SK-N-SH (cell line): ENCODE measurements at regions not wholly inside any gene's neighbourhood (a gene's known extent, or its start where the extent isn't known, plus 50 kb on each side); places are given as distances from the start of the nearest gene placed in this dataset.

Experiments used
- CTCF ChIA-PET: fragments of 300-600, 350-600 bp; formaldehyde crosslinking; extraction: SDS; loops from one replicate; lab custom pipeline; 2021; lab: Yijun Ruan, JAX
- POLR2A ChIA-PET: fragments of 350-600 bp; sonication (Branson Sonifier 250); formaldehyde crosslinking; extraction: SDS; loops from one replicate; lab custom pipeline; 2020; ENCODE audit warnings: antibody characterized with exemption, inconsistent platforms; lab: Yijun Ruan, JAX
- DNase-seq: peaks from one replicate; pipeline ENCODE4 v3.0.0; 2012
- H2AFZ ChIP-seq: fragments of 200-600 bp; sonication (generic); 2 replicates; pipeline ENCODE4 v1.8.1; 2016; ENCODE audit warnings: antibody characterized with exemption, mild to moderate bottlenecking, low read depth
- H3F3A ChIP-seq: fragments of 200-600 bp; sonication (generic); replicated peaks from 2 replicates; pipeline ENCODE3; 2016; ENCODE audit warnings: antibody characterized with exemption, mild to moderate bottlenecking; ENCODE audit not compliant: insufficient read depth
- H3K27ac ChIP-seq, 2 experiments: fragments of 200-500 bp in 1 of 2; fragments of 200-600 bp in 1 of 2; sonication (Bioruptor generic) in 1 of 2; sonication (generic), shearing (Covaris generic) in 1 of 2; 2 replicates each; pipeline versions ENCODE4 v1.5.1 to v1.6.1; 2014 to 2016; ENCODE audit warnings: low read depth in 2 of 2, inconsistent platforms in 1 of 2, low read length in 1 of 2, mild to moderate bottlenecking in 1 of 2, mixed read lengths in 1 of 2
- H3K27me3 ChIP-seq: fragments of 200-600 bp; sonication (generic), shearing (Covaris generic); 2 replicates; pipeline ENCODE4 v1.6.1; 2016; ENCODE audit warnings: mixed run types; ENCODE audit not compliant: insufficient read depth
- H3K36me3 ChIP-seq, 2 experiments: fragments of 200-500 bp in 1 of 2; fragments of 200-600 bp in 1 of 2; sonication (Bioruptor generic) in 1 of 2; sonication (generic) in 1 of 2; replicated peaks in 1 of 2; 2 replicates each; pipeline versions ENCODE3 to v1.5.1; 2014 to 2016; ENCODE audit warnings: low read length in 1 of 2, mild to moderate bottlenecking in 1 of 2; ENCODE audit not compliant: insufficient read depth in 2 of 2, control insufficient read depth in 1 of 2
- H3K4me1 ChIP-seq, 2 experiments: fragments of 200-500 bp in 1 of 2; fragments of 200-600 bp in 1 of 2; sonication (Bioruptor generic) in 1 of 2; sonication (generic), shearing (Covaris generic) in 1 of 2; 2 replicates each; pipeline versions ENCODE4 v1.5.1 to v1.6.1; 2014 to 2016; ENCODE audit warnings: low read depth in 1 of 2, low read length in 1 of 2, mixed run types in 1 of 2; ENCODE audit not compliant: insufficient read depth in 2 of 2, control insufficient read depth in 1 of 2
- H3K4me2 ChIP-seq: fragments of 200-600 bp; sonication (generic), shearing (Covaris generic); 2 replicates; pipeline ENCODE4 v1.6.1; 2017; ENCODE audit warnings: mixed run types
- H3K4me3 ChIP-seq, 2 experiments: fragments of 200-500 bp in 1 of 2; fragments of 200-600 bp in 1 of 2; sonication (Bioruptor generic) in 1 of 2; sonication (generic), shearing (Covaris generic) in 1 of 2; 2 replicates each; pipeline versions ENCODE4 v1.5.1 to v1.8.1; 2014 to 2016; ENCODE audit warnings: low read depth in 2 of 2, inconsistent platforms in 1 of 2, low read length in 1 of 2, mild to moderate bottlenecking in 1 of 2, mixed read lengths in 1 of 2, moderate library complexity in 1 of 2
- H3K79me2 ChIP-seq: fragments of 200-600 bp; sonication (generic); 2 replicates; pipeline ENCODE4 v1.8.1; 2017; ENCODE audit warnings: mild to moderate bottlenecking; ENCODE audit not compliant: insufficient read depth
- H3K9ac ChIP-seq: fragments of 200-600 bp; sonication (generic); 2 replicates; pipeline ENCODE4 v1.6.1; 2017; ENCODE audit warnings: mixed run types
- H3K9me2 ChIP-seq: fragments of 200-600 bp; sonication (generic); 2 replicates; pipeline ENCODE4 v1.6.1; 2017; ENCODE audit warnings: mixed run types
- H3K9me3 ChIP-seq: fragments of 200-600 bp; sonication (generic); 2 replicates; pipeline ENCODE4 v1.6.1; 2017; ENCODE audit warnings: mixed run types, mild to moderate bottlenecking, moderate library complexity
- H4K20me1 ChIP-seq: fragments of 200-600 bp; sonication (generic); 2 replicates; pipeline ENCODE4 v1.6.1; 2017; ENCODE audit warnings: mild to moderate bottlenecking, mixed run types; ENCODE audit not compliant: insufficient read depth
- EP300 ChIP-seq, 2 experiments: IDR thresholded peaks; 2 replicates each; pipeline versions ENCODE4 v1.4.0 to v1.6.1; 2012; ENCODE audit warnings: borderline replicate concordance in 1 of 2, low read depth in 1 of 2, low read length in 1 of 2
- EZH2phosphoT487 ChIP-seq: fragments of 200-600 bp; sonication (generic); IDR thresholded peaks from 2 replicates; pipeline ENCODE4 v1.6.1; 2017; ENCODE audit warnings: low read depth, mixed run types, mild to moderate bottlenecking, antibody characterized with exemption, moderate library complexity, borderline replicate concordance
- GATA2 ChIP-seq: sonication (generic); formaldehyde crosslinking; IDR thresholded peaks from 2 replicates; pipeline ENCODE4 v1.5.0; 2020; ENCODE audit warnings: mild to moderate bottlenecking, missing genetic modification reagents
- NFIC ChIP-seq: IDR thresholded peaks from 2 replicates; pipeline ENCODE4 v1.4.0; 2012; ENCODE audit warnings: borderline replicate concordance
- PBX3 ChIP-seq: IDR thresholded peaks from 2 replicates; pipeline ENCODE4; 2012
- POLR2AphosphoS5 ChIP-seq: IDR thresholded peaks from 2 replicates; pipeline ENCODE4 v1.6.1; 2012; ENCODE audit warnings: low read depth, low read length
- RAD21 ChIP-seq: IDR thresholded peaks from 2 replicates; pipeline ENCODE4 v1.6.1; 2012; ENCODE audit warnings: mild to moderate bottlenecking, low read length
- RCOR1 ChIP-seq: fragments of 150-350 bp; IDR thresholded peaks from 2 replicates; pipeline ENCODE4 v1.6.1; 2017; ENCODE audit warnings: antibody characterized with exemption, low read length
- RFX5 ChIP-seq: IDR thresholded peaks from 2 replicates; pipeline ENCODE4 v1.6.1; 2012; ENCODE audit warnings: mild to moderate bottlenecking, improper control_type of control experiment, low read length
- SIN3A ChIP-seq: IDR thresholded peaks from 2 replicates; pipeline ENCODE4 v1.6.1; 2012; ENCODE audit warnings: low read depth, mild to moderate bottlenecking, low read length, moderate library complexity, borderline replicate concordance
- SMC3 ChIP-seq: IDR thresholded peaks from 2 replicates; pipeline ENCODE4 v1.6.1; 2012; ENCODE audit warnings: low read depth, low read length, improper control_type of control experiment
- TAF1 ChIP-seq: IDR thresholded peaks from 2 replicates; pipeline ENCODE4 v1.6.1; 2012; ENCODE audit warnings: low read depth, mild to moderate bottlenecking, low read length, moderate library complexity, borderline replicate concordance
- TCF12 ChIP-seq: IDR thresholded peaks from 2 replicates; pipeline ENCODE4 v1.4.0; 2012
- TEAD4 ChIP-seq: IDR thresholded peaks from 2 replicates; pipeline ENCODE4 v1.4.0; 2012; ENCODE audit warnings: mild to moderate bottlenecking, borderline replicate concordance; ENCODE audit not compliant: insufficient read depth
- YY1 ChIP-seq: IDR thresholded peaks from 2 replicates; pipeline ENCODE4 v1.4.0; 2012; ENCODE audit warnings: low read depth, mild to moderate bottlenecking
- ZBTB33 ChIP-seq: IDR thresholded peaks from 2 replicates; pipeline ENCODE4 v1.4.0; 2012; ENCODE audit warnings: low read depth, borderline replicate concordance
- WGBS: methylation state at CpG from one replicate; pipeline ENCODE4 v1.1.6; 2017; ENCODE audit warnings: low lambda C conversion rate; 5-methylcytosine and 5-hydroxymethylcytosine counted together
- TF ChIP-seq, protein P1 (sequence below): IDR thresholded peaks from 2 replicates; pipeline ENCODE4 v1.4.0; 2012; ENCODE audit warnings: low read depth, borderline replicate concordance
- TF ChIP-seq, protein P2 (sequence below): IDR thresholded peaks from 2 replicates; pipeline ENCODE4 v1.6.1; 2012; ENCODE audit warnings: mild to moderate bottlenecking, low read depth, low read length, moderate library complexity
- TF ChIP-seq, protein P3 (sequence below): fragments of 150-350 bp; IDR thresholded peaks from 2 replicates; pipeline ENCODE4 v1.6.1; 2017; ENCODE audit warnings: antibody characterized with exemption, low read length, low read depth, borderline replicate concordance

DNA sequence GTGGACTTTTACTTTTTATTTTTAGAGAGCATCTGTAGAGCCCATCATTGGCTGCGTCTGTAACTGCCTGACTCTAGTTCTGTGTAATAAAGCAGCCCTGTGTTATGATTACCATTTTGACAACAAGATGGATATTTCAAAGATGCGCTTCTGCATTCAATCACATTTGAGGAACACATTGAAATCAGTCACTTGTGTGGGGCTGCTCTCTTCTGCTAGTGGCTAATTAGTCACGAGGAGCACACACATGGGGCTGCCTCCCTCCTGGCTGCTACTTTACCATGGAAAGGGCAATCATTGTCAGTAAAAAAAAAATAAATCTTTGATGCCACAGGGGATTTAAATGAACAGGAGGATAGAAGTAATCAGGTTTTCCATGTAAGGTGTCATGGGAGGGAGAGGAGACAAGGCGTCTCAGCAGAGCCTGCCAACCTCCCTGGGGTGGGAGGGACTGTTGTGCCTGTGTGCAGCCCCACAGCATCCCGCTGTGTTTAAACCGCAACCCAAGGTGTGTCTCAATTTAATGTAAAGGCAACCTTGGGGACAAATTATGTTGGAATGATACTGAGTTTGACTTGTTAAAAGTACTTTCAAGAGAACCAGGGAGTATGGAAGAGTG is 205.2 kb upstream of the COBL start:
- no peak overlapping the region for H3K4me2 ChIP-seq
- no peaks in the 10 kb centered on the region for H3F3A ChIP-seq
- DNase-seq, result no peak
- no peaks in the 10 kb centered on the region for H3K79me2 ChIP-seq
- no peaks in the 10 kb centered on the region; the same call in 1 of the 2 replicates for H3K9me3 ChIP-seq
- no peak overlapping the region for H3K27ac ChIP-seq
- no peaks in the 10 kb centered on the region for H3K9me2 ChIP-seq
- H4K20me1 ChIP-seq, result no peaks in the 10 kb centered on the region
- ChIA-PET CTCF (interaction anchor here (1.0 to 1.3 kb wide), 3 partner anchors 9 to 91 kb away, joined by 3 read pairs; no protein-coding TSS in a partner anchor), POLR2A (no interaction called here)
- H3K4me1 ChIP-seq, result no peaks in the 10 kb centered on the region
- 11% methylated on average over 6 of the region's 6 CpGs for WGBS
- no peak overlapping the region for H3K4me3 ChIP-seq
- H3K9ac ChIP-seq, result no peak overlapping the region
- H2AFZ ChIP-seq, result no peak overlapping the region
- no peaks in the 10 kb centered on the region for H3K27me3 ChIP-seq
- TF ChIP-seq, protein P1, sequence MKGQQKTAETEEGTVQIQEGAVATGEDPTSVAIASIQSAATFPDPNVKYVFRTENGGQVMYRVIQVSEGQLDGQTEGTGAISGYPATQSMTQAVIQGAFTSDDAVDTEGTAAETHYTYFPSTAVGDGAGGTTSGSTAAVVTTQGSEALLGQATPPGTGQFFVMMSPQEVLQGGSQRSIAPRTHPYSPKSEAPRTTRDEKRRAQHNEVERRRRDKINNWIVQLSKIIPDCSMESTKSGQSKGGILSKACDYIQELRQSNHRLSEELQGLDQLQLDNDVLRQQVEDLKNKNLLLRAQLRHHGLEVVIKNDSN, result no peak
- TF ChIP-seq TAF1, result no peak
- TF ChIP-seq ZBTB33, result no peak
- no peak for TF ChIP-seq EP300 (IDR thresholded peaks at IDR 0.05; ENCODE audit: borderline replicate concordance in 1 of 2, low read depth in 1 of 2, low read length in 1 of 2)
- H3K36me3 ChIP-seq, result no peaks in the 10 kb centered on the region

GRCh38 chr7:51521054-51521453 is 204.4 kb upstream of the COBL start:
- 2% methylated on average over 6 of the region's 6 CpGs for WGBS
- POLR2A ChIA-PET, result no interaction called here
- CTCF ChIA-PET, result no interaction called here
- TF ChIP-seq GATA2 (CRISPR knock-in tag) (no peak), TAF1 (no peak), SMC3 (no peak), YY1 (no peak), SIN3A (no peak), TCF12 (no peak), TEAD4 (no peak), PBX3 (no peak), POLR2AphosphoS5 (no peak), RCOR1 (no peak), NFIC (no peak), RAD21 (no peak), RFX5 (no peak), EZH2phosphoT487 (no peak)
- TF ChIP-seq, protein P2, sequence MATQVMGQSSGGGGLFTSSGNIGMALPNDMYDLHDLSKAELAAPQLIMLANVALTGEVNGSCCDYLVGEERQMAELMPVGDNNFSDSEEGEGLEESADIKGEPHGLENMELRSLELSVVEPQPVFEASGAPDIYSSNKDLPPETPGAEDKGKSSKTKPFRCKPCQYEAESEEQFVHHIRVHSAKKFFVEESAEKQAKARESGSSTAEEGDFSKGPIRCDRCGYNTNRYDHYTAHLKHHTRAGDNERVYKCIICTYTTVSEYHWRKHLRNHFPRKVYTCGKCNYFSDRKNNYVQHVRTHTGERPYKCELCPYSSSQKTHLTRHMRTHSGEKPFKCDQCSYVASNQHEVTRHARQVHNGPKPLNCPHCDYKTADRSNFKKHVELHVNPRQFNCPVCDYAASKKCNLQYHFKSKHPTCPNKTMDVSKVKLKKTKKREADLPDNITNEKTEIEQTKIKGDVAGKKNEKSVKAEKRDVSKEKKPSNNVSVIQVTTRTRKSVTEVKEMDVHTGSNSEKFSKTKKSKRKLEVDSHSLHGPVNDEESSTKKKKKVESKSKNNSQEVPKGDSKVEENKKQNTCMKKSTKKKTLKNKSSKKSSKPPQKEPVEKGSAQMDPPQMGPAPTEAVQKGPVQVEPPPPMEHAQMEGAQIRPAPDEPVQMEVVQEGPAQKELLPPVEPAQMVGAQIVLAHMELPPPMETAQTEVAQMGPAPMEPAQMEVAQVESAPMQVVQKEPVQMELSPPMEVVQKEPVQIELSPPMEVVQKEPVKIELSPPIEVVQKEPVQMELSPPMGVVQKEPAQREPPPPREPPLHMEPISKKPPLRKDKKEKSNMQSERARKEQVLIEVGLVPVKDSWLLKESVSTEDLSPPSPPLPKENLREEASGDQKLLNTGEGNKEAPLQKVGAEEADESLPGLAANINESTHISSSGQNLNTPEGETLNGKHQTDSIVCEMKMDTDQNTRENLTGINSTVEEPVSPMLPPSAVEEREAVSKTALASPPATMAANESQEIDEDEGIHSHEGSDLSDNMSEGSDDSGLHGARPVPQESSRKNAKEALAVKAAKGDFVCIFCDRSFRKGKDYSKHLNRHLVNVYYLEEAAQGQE, result no peak
- TF ChIP-seq, protein P3, sequence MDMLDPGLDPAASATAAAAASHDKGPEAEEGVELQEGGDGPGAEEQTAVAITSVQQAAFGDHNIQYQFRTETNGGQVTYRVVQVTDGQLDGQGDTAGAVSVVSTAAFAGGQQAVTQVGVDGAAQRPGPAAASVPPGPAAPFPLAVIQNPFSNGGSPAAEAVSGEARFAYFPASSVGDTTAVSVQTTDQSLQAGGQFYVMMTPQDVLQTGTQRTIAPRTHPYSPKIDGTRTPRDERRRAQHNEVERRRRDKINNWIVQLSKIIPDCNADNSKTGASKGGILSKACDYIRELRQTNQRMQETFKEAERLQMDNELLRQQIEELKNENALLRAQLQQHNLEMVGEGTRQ, result no peak

More at GRCh38 chr7:51521054-51521453, 204.4 kb upstream of the COBL start:
- no peak for DNase-seq
- Histone ChIP-seq H4K20me1 (no peaks in the 10 kb centered on the region), H3K4me3 (no peak overlapping the region), H3K4me1 (no peaks in the 10 kb centered on the region), H2AFZ (no peak overlapping the region), H3K79me2 (no peaks in the 10 kb centered on the region), H3K27me3 (no peaks in the 10 kb centered on the region), H3K9ac (no peak overlapping the region), H3K4me2 (no peak overlapping the region), H3K9me2 (no peaks in the 10 kb centered on the region), H3K36me3 (no peaks in the 10 kb centered on the region), H3F3A (no peaks in the 10 kb centered on the region), H3K9me3 (no peaks in the 10 kb centered on the region; the same call in 1 of the 2 replicates), H3K27ac (no peak overlapping the region)
